ENCODE measurements at regions not wholly inside any gene's neighbourhood (a gene's known extent, or its start where the extent isn't known, plus 50 kb on each side); places are given as distances from the start of the nearest gene placed in this dataset.

DNA sequence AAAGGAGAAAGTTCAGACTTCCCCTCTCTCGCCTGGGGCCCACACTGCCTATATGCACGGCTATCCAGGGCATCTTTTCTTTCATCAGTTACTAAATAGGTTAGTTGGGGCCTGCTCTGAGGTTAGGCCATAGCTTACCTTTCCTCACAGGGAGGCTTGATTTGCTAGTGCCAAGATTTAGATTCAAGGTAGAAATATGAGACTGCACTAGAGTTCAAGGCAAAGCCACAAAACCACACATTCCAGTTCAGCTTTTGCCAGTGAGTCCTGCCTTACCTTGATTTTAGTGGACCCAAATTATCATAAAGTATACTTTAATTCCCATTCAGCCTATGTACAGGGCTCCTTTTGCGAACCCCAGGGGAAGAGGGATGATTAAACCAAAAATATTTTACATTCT lies 762.8 kb downstream of the PDHA2 start:
- TF ChIP-seq ZFP3 (CRISPR knock-in tag; IDR thresholded peaks at IDR 0.05) (no peak), ZFP30 (CRISPR knock-in tag; IDR thresholded peaks at IDR 0.05) (no peak), TOX (CRISPR knock-in tag; IDR thresholded peaks at IDR 0.05; ENCODE audit: borderline replicate concordance) (no peak), OSR1 (CRISPR knock-in tag; IDR thresholded peaks at IDR 0.05) (no peak), BACH2 (CRISPR knock-in tag; IDR thresholded peaks at IDR 0.05; ENCODE audit: borderline replicate concordance) (no peak), RARB (CRISPR knock-in tag; IDR thresholded peaks at IDR 0.05) (no peak), TCF4 (CRISPR knock-in tag; IDR thresholded peaks at IDR 0.05; ENCODE audit: borderline replicate concordance) (no peak), ZC3H10 (CRISPR knock-in tag; IDR thresholded peaks at IDR 0.05) (no peak), GLIS3 (CRISPR knock-in tag; IDR thresholded peaks at IDR 0.05) (no peak), ISL1 (CRISPR knock-in tag; IDR thresholded peaks at IDR 0.05) (no peak)
- TF ChIP-seq, protein P1, sequence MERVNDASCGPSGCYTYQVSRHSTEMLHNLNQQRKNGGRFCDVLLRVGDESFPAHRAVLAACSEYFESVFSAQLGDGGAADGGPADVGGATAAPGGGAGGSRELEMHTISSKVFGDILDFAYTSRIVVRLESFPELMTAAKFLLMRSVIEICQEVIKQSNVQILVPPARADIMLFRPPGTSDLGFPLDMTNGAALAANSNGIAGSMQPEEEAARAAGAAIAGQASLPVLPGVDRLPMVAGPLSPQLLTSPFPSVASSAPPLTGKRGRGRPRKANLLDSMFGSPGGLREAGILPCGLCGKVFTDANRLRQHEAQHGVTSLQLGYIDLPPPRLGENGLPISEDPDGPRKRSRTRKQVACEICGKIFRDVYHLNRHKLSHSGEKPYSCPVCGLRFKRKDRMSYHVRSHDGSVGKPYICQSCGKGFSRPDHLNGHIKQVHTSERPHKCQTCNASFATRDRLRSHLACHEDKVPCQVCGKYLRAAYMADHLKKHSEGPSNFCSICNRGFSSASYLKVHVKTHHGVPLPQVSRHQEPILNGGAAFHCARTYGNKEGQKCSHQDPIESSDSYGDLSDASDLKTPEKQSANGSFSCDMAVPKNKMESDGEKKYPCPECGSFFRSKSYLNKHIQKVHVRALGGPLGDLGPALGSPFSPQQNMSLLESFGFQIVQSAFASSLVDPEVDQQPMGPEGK (CRISPR knock-in tag; IDR thresholded peaks at IDR 0.05; ENCODE audit: borderline replicate concordance), result no peak
- TF ChIP-seq, protein P2, sequence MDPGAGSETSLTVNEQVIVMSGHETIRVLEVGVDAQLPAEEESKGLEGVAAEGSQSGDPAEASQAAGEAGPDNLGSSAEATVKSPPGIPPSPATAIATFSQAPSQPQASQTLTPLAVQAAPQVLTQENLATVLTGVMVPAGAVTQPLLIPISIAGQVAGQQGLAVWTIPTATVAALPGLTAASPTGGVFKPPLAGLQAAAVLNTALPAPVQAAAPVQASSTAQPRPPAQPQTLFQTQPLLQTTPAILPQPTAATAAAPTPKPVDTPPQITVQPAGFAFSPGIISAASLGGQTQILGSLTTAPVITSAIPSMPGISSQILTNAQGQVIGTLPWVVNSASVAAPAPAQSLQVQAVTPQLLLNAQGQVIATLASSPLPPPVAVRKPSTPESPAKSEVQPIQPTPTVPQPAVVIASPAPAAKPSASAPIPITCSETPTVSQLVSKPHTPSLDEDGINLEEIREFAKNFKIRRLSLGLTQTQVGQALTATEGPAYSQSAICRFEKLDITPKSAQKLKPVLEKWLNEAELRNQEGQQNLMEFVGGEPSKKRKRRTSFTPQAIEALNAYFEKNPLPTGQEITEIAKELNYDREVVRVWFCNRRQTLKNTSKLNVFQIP (CRISPR knock-in tag; IDR thresholded peaks at IDR 0.05; ENCODE audit: borderline replicate concordance, low read depth), result no peak
- no peak for ATAC-seq

DNA sequence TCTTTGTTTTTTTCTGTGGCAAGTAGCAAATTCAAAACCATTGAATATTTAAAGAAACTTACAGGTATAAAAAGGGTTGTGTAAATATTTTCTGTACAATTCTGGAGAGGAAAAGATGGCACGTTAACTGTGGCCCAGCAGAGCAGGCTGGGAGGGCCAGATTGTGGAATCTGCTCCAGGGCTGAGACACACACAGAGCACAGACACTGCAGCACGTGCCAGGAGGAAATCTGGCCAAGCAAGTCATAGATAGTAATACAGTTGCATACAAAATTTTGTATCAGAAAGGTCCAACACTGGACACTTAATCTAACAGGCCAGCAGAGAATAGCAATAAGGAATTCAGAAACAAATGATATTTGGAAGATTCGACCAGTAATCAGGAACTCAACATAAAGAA lies 763.7 kb downstream of the PDHA2 start:
- ATAC-seq, result no peak
- TF ChIP-seq RARB (CRISPR knock-in tag; IDR thresholded peaks at IDR 0.05) (no peak), ISL1 (CRISPR knock-in tag; IDR thresholded peaks at IDR 0.05) (no peak), BACH2 (CRISPR knock-in tag; IDR thresholded peaks at IDR 0.05; ENCODE audit: borderline replicate concordance) (no peak), ESRRG (CRISPR knock-in tag; IDR thresholded peaks at IDR 0.05) (no peak)
- TF ChIP-seq, protein P3, sequence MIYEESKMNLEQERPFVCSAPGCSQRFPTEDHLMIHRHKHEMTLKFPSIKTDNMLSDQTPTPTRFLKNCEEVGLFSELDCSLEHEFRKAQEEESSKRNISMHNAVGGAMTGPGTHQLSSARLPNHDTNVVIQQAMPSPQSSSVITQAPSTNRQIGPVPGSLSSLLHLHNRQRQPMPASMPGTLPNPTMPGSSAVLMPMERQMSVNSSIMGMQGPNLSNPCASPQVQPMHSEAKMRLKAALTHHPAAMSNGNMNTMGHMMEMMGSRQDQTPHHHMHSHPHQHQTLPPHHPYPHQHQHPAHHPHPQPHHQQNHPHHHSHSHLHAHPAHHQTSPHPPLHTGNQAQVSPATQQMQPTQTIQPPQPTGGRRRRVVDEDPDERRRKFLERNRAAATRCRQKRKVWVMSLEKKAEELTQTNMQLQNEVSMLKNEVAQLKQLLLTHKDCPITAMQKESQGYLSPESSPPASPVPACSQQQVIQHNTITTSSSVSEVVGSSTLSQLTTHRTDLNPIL (CRISPR knock-in tag; IDR thresholded peaks at IDR 0.05; ENCODE audit: low read depth), result no peak

DNA sequence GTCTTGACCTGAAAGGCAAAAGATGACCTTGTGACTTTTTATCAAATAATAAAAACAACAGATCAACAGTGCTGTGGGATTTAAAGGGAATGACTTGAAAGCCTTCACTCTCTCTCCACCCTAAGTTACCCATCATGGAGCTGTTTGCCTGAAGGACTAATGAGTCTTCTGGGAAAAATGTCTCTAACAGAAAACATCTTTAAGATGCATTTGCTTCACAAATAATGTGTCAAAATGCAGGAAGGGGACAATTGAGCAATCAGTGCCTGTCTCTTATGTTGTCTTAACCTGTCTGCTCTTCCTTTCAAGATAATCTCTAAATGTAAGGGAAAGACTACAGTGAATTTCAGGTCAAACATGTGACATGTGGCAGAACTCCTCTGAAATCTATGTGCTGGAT lies 766.6 kb downstream of the PDHA2 start:
- no peak for ATAC-seq
- no peak for TF ChIP-seq ZNF8 (CRISPR knock-in tag; IDR thresholded peaks at IDR 0.05)
- TF ChIP-seq TCF4 (CRISPR knock-in tag; IDR thresholded peaks at IDR 0.05; ENCODE audit: borderline replicate concordance), result no peak
- no peak for TF ChIP-seq ESRRG (CRISPR knock-in tag; IDR thresholded peaks at IDR 0.05)
- no peak for TF ChIP-seq SNAI2 (CRISPR knock-in tag; IDR thresholded peaks at IDR 0.05)
- TF ChIP-seq RARB (CRISPR knock-in tag; IDR thresholded peaks at IDR 0.05), result no peak
- TF ChIP-seq ZNF70 (CRISPR knock-in tag; IDR thresholded peaks at IDR 0.05), result no peak
- no peak for TF ChIP-seq ZFP3 (CRISPR knock-in tag; IDR thresholded peaks at IDR 0.05)
- TF ChIP-seq ISL1 (CRISPR knock-in tag; IDR thresholded peaks at IDR 0.05), result no peak
- TF ChIP-seq, protein P1 (CRISPR knock-in tag; IDR thresholded peaks at IDR 0.05; ENCODE audit: borderline replicate concordance), result no peak
- no peak for TF ChIP-seq GLIS3 (CRISPR knock-in tag; IDR thresholded peaks at IDR 0.05)
- TF ChIP-seq, protein P3 (CRISPR knock-in tag; IDR thresholded peaks at IDR 0.05; ENCODE audit: low read depth), result no peak

DNA sequence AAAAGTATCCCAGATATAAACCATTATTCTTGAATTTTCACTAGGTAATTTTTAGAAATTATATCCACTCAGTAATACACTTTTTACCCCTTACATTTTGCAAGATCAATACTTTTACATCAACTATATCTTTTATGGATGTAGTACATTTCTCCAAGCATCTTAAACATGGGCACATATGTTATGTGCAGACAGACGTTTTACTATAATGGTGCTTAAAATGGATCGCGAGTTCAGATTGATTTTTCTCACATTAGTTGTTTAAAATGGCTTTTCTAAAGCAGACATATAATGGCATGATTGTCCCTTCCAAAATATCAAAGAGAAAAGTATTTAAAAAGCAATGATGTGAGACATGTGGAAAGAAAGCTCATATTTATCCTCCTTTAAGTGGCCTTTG lies 786.1 kb downstream of the PDHA2 start:
- no peak for ATAC-seq
- TF ChIP-seq GLIS3 (CRISPR knock-in tag; IDR thresholded peaks at IDR 0.05) (no peak), ZNF70 (CRISPR knock-in tag; IDR thresholded peaks at IDR 0.05) (no peak), ZC3H10 (CRISPR knock-in tag; IDR thresholded peaks at IDR 0.05) (no peak), RARB (CRISPR knock-in tag; IDR thresholded peaks at IDR 0.05) (no peak), PPARA (CRISPR knock-in tag; IDR thresholded peaks at IDR 0.05; ENCODE audit: borderline replicate concordance) (no peak), ZFP30 (CRISPR knock-in tag; IDR thresholded peaks at IDR 0.05) (no peak), ZNF565 (CRISPR knock-in tag; conservative IDR thresholded peaks at IDR 0.05; ENCODE audit: low read depth) (no peak), TCF4 (CRISPR knock-in tag; IDR thresholded peaks at IDR 0.05; ENCODE audit: borderline replicate concordance) (no peak), ZFP3 (CRISPR knock-in tag; IDR thresholded peaks at IDR 0.05) (no peak)
- TF ChIP-seq, protein P4, sequence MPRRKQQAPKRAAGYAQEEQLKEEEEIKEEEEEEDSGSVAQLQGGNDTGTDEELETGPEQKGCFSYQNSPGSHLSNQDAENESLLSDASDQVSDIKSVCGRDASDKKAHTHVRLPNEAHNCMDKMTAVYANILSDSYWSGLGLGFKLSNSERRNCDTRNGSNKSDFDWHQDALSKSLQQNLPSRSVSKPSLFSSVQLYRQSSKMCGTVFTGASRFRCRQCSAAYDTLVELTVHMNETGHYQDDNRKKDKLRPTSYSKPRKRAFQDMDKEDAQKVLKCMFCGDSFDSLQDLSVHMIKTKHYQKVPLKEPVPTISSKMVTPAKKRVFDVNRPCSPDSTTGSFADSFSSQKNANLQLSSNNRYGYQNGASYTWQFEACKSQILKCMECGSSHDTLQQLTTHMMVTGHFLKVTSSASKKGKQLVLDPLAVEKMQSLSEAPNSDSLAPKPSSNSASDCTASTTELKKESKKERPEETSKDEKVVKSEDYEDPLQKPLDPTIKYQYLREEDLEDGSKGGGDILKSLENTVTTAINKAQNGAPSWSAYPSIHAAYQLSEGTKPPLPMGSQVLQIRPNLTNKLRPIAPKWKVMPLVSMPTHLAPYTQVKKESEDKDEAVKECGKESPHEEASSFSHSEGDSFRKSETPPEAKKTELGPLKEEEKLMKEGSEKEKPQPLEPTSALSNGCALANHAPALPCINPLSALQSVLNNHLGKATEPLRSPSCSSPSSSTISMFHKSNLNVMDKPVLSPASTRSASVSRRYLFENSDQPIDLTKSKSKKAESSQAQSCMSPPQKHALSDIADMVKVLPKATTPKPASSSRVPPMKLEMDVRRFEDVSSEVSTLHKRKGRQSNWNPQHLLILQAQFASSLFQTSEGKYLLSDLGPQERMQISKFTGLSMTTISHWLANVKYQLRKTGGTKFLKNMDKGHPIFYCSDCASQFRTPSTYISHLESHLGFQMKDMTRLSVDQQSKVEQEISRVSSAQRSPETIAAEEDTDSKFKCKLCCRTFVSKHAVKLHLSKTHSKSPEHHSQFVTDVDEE (CRISPR knock-in tag; IDR thresholded peaks at IDR 0.05), result no peak
- TF ChIP-seq, protein P2 (CRISPR knock-in tag; IDR thresholded peaks at IDR 0.05; ENCODE audit: borderline replicate concordance, low read depth), result no peak
- TF ChIP-seq, protein P5, sequence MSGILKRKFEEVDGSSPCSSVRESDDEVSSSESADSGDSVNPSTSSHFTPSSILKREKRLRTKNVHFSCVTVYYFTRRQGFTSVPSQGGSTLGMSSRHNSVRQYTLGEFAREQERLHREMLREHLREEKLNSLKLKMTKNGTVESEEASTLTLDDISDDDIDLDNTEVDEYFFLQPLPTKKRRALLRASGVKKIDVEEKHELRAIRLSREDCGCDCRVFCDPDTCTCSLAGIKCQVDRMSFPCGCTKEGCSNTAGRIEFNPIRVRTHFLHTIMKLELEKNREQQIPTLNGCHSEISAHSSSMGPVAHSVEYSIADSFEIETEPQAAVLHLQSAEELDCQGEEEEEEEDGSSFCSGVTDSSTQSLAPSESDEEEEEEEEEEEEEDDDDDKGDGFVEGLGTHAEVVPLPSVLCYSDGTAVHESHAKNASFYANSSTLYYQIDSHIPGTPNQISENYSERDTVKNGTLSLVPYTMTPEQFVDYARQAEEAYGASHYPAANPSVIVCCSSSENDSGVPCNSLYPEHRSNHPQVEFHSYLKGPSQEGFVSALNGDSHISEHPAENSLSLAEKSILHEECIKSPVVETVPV (CRISPR knock-in tag; IDR thresholded peaks at IDR 0.05), result no peak
